ENCODE measurements at regions not wholly inside any gene's neighbourhood (a gene's known extent, or its start where the extent isn't known, plus 50 kb on each side); places are given as distances from the start of the nearest gene placed in this dataset.

GRCh38 chr20:54340667-54341081, 132.8 kb downstream of the PFDN4 start:
- ChIA-PET CTCF (ENCODE audit: partially characterized antibody) (no interaction called here), POLR2A (ENCODE audit: partially characterized antibody) (no interaction called here)
- Histone ChIP-seq H2BK120ac (replicated peaks; ENCODE audit: low read depth, low read length) (no peak overlapping the region), H3K4me3 (ENCODE audit: extremely low read depth in 1 of 4, insufficient read depth in 2 of 4, low read depth in 3 of 4, low read length in 4 of 4) (no peak overlapping the region), H3K4me2 (ENCODE audit: insufficient read depth in 1 of 2, low read depth in 2 of 2, low read length in 2 of 2) (no peak overlapping the region), H3K23ac (ENCODE audit: insufficient read length) (no peak overlapping the region), H3K56ac (replicated peaks; ENCODE audit: insufficient read length, low read depth, low read length) (no peak overlapping the region), H4K91ac (replicated peaks; ENCODE audit: insufficient read length, low read length) (no peak overlapping the region), H2AFZ (ENCODE audit: low read length) (no peak overlapping the region), H3K36me3 (ENCODE audit: control insufficient read depth in 2 of 4, insufficient read depth in 4 of 4, low read length in 3 of 4) (no peaks in the 10 kb centered on the region), H2BK20ac (ENCODE audit: low read length) (no peak overlapping the region), H4K5ac (ENCODE audit: insufficient read length, low read depth, low read length) (no peak overlapping the region), H3K79me1 (ENCODE audit: low read depth, low read length) (no peaks in the 10 kb centered on the region), H3K27me3 (replicated peaks in 1 of 4; ENCODE audit: control insufficient read depth in 3 of 4, extremely low read depth in 1 of 4, insufficient read depth in 3 of 4, low read length in 3 of 4) (no peaks in the 10 kb centered on the region), H3K27ac (ENCODE audit: low read depth, low read length) (no peak overlapping the region), H3K9ac (replicated peaks in 1 of 4; ENCODE audit: extremely low read depth in 1 of 4, low read depth in 3 of 4, low read length in 3 of 4) (no peak overlapping the region), H3K23me2 (ENCODE audit: low read depth, low read length) (no peaks in the 10 kb centered on the region), H2BK12ac (ENCODE audit: low read depth, low read length) (no peak overlapping the region), H3K18ac (ENCODE audit: extremely low read depth, low read length) (no peak overlapping the region), H2BK5ac (ENCODE audit: low read depth, low read length) (no peak overlapping the region), H3K9me3 (ENCODE audit: insufficient read depth in 2 of 2, low read depth in 1 of 2, low read length in 1 of 2) (no peaks in the 10 kb centered on the region), H2AK5ac (ENCODE audit: low read depth, low read length) (no peak overlapping the region), H2BK15ac (ENCODE audit: low read length) (no peak overlapping the region), H4K20me1 (replicated peaks in 1 of 2; ENCODE audit: control insufficient read depth in 1 of 2, insufficient read depth in 2 of 2, low read length in 2 of 2) (no peaks in the 10 kb centered on the region), H3K4me1 (replicated peaks in 1 of 4; ENCODE audit: control insufficient read depth in 3 of 4, insufficient read depth in 4 of 4, low read length in 3 of 4) (no peaks in the 10 kb centered on the region; a peak in 1 of 7 replicates), H3K79me2 (ENCODE audit: control insufficient read depth in 1 of 2, insufficient read depth in 2 of 2, low read length in 2 of 2) (no peaks in the 10 kb centered on the region), H4K8ac (ENCODE audit: extremely low read depth, insufficient read depth, low read length) (no peak overlapping the region), H3K4ac (replicated peaks; ENCODE audit: insufficient read length, low read depth, low read length) (no peak overlapping the region), H3K14ac (ENCODE audit: insufficient read length) (no peak overlapping the region)
- no peak for DNase-seq (ENCODE audit: low read depth in 1 of 2, low spot score in 2 of 2)
- WGBS, 2 experiments (ENCODE audit: extremely low coverage in 1 of 2, insufficient coverage in 1 of 2, insufficient read length in 1 of 2, insufficient replicate concordance in 2 of 2, low coverage in 1 of 2, low lambda C conversion rate in 2 of 2, missing lambda C conversion rate in 1 of 2) = 93% methylated on average over 4 of the region's 4 CpGs; no CpG with 5 or more reads in 1 of the 2 experiments
- no peak for FAIRE-seq
- no peak for TF ChIP-seq POU5F1 (IDR thresholded peaks at IDR 0.05; ENCODE audit: low read depth, low read length)
- no peak for TF ChIP-seq GABPA (IDR thresholded peaks at IDR 0.05; ENCODE audit: borderline replicate concordance, insufficient read depth, low read length)
- TF ChIP-seq SP2 (IDR thresholded peaks at IDR 0.05; ENCODE audit: low read length) = no peak
- TF ChIP-seq TAF7 (optimal IDR thresholded peaks at IDR 0.05; ENCODE audit: borderline replicate concordance, low read depth, low read length) = no peak
- TF ChIP-seq KDM1A (IDR thresholded peaks at IDR 0.05; ENCODE audit: borderline replicate concordance, low read length) = no peak
- TF ChIP-seq ATF2 (IDR thresholded peaks at IDR 0.05; ENCODE audit: low read length) = no peak
- no peak for TF ChIP-seq CEBPB (IDR thresholded peaks at IDR 0.05; ENCODE audit: low read depth, low read length)
- no peak for TF ChIP-seq BCL11A (IDR thresholded peaks at IDR 0.05; ENCODE audit: low read depth in 2 of 2, low read length in 2 of 2)
- TF ChIP-seq SUZ12 (IDR thresholded peaks at IDR 0.05; ENCODE audit: low read length) = no peak
- no peak for TF ChIP-seq CHD2 (IDR thresholded peaks at IDR 0.05; ENCODE audit: low read length)
- no peak for TF ChIP-seq CTCF (IDR thresholded peaks at IDR 0.05; ENCODE audit: control extremely low read depth in 1 of 3, insufficient read depth in 1 of 3, low read depth in 1 of 3, low read length in 3 of 3)

All from H1 (cell line).